Kidney epithelial cell (primary cell): ENCODE measurements at regions not wholly inside any gene's neighbourhood (a gene's known extent, or its start where the extent isn't known, plus 50 kb on each side); places are given as distances from the start of the nearest gene placed in this dataset.

Source experiments
- DNase-seq: peaks from one replicate; pipeline ENCODE4 v3.0.0-alpha.2; 2010; ENCODE audit warnings: low read depth
- H3K27me3 ChIP-seq: 2 replicates; pipeline ENCODE4 v1.6.0; 2011; ENCODE audit warnings: low read length; ENCODE audit not compliant: control insufficient read depth, insufficient read depth
- H3K36me3 ChIP-seq: 2 replicates; pipeline ENCODE4 v1.5.1; 2011; ENCODE audit warnings: low read length; ENCODE audit not compliant: control insufficient read depth, insufficient read depth
- H3K4me3 ChIP-seq: 2 replicates; pipeline ENCODE4 v1.5.1; 2011; ENCODE audit warnings: low read depth, mild to moderate bottlenecking, control low read depth, low read length
- TF ChIP-seq, protein P1 (sequence below): IDR thresholded peaks from 2 replicates; pipeline ENCODE4 v1.5.1; 2011; ENCODE audit warnings: mild to moderate bottlenecking, moderate library complexity, low read length, control low read depth, inconsistent platforms; ENCODE audit not compliant: insufficient read depth, poor library complexity, severe bottlenecking

DNA sequence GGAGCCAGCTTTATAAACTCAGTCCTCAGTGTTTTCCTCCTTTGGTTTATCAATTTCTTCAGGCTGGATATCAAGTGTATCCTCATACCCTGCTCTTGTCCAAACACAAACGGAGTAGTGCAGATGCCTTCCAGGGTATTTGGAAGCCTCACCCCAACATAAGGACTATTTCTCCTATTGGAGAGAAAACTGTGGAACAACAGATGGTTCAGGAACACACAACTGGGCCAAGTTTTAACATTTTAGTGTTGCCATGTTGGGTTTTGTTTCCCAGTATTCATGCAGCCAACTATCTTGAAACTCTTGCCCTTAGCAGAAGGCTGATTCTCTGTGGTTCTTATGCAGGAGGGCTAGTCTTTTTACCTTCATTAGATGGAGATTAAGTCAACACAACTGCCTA lies 398.1 kb downstream of the GABRB3 start:
- Histone ChIP-seq H3K36me3 (no peaks in the 10 kb centered on the region), H3K4me3 (no peak overlapping the region), H3K27me3 (no peaks in the 10 kb centered on the region)
- TF ChIP-seq, protein P1, sequence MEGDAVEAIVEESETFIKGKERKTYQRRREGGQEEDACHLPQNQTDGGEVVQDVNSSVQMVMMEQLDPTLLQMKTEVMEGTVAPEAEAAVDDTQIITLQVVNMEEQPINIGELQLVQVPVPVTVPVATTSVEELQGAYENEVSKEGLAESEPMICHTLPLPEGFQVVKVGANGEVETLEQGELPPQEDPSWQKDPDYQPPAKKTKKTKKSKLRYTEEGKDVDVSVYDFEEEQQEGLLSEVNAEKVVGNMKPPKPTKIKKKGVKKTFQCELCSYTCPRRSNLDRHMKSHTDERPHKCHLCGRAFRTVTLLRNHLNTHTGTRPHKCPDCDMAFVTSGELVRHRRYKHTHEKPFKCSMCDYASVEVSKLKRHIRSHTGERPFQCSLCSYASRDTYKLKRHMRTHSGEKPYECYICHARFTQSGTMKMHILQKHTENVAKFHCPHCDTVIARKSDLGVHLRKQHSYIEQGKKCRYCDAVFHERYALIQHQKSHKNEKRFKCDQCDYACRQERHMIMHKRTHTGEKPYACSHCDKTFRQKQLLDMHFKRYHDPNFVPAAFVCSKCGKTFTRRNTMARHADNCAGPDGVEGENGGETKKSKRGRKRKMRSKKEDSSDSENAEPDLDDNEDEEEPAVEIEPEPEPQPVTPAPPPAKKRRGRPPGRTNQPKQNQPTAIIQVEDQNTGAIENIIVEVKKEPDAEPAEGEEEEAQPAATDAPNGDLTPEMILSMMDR: no peak
- DNase-seq: no peak

DNA sequence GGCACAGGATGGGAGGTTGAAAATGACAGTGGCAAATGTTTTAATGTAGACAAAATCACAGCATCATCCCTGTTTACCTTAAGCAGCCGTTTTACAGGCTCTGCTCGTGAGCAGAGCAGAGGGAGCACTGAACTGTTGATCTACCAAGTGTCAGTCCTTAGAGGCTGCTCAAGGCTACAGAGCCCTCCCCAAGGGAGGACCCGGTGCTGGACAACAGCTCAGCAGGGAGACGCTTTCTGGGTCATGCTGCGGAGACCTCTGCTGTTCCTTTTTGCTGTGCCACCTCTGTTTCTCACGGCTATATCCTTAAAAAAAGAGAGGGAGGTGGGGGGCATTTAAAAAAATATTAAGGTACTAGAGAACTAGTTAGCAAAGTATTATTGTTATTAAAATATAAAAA lies 400.2 kb downstream of the GABRB3 start:
- no peak for DNase-seq
- TF ChIP-seq, protein P1: no peak
- no peak overlapping the region for H3K4me3 ChIP-seq
- no peaks in the 10 kb centered on the region for H3K36me3 ChIP-seq
- H3K27me3 ChIP-seq: no peaks in the 10 kb centered on the region

DNA sequence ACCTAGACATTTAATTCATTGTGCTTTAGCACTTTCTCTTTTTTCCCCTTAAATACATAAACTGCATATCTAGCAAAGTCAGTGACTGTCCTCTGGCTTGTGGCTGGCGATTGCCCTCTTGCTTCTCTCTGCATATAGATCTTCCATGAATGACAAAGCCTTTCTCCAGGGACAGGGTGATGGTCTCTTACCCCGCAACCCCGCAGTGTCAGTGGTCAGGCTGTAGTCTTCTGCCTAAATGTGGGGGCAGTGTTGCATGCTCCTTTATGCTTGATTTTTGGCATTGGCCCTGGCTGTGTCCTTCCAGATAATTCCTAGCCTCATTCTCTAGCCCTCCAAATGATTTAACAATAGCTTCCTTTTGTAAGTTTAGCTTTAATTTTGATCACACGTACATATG lies 407.8 kb downstream of the GABRB3 start:
- no peak for DNase-seq
- no peak overlapping the region for H3K4me3 ChIP-seq
- no peaks in the 10 kb centered on the region for H3K36me3 ChIP-seq
- TF ChIP-seq, protein P1: no peak
- H3K27me3 ChIP-seq: no peaks in the 10 kb centered on the region

DNA sequence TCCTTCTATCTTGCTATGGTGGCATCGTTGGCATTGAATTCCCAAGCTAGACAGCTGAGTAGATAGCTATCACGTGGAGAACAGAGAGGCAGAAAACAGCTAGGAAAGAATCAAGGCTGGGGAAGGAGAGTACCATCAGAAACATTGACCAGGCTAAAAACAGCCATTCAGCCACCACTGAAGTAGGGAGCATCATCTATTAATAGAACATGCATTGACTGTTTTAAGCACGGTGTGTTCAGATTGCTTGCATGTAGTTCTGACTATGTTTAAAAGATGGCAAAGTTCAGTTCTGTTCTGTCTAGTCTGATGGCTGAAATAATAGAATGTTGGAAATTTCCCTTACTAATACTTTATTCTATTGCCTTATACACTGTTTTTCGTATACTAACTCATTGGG lies 413.0 kb downstream of the GABRB3 start:
- DNase-seq: no peak
- no peak overlapping the region for H3K4me3 ChIP-seq
- H3K36me3 ChIP-seq: no peaks in the 10 kb centered on the region
- TF ChIP-seq, protein P1: no peak
- no peaks in the 10 kb centered on the region for H3K27me3 ChIP-seq

DNA sequence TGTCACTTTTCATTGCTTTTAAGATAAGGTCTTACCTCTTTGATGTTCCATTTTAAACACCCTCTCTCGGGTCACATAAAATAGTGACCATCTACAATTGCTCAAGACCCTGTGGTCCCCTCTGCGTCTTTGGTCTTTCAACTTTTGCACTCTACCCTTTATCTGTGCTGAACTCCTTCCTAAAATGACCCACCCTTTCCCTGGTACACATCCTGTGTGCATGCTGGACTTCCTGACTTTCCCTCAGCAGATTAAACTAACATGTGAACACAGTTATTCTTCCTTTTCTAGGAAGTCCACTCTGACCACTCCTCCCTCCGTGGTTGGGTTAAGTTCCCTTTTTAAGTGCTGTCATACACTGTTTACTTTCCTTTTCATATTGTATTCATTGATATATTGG lies 414.2 kb downstream of the GABRB3 start:
- no peaks in the 10 kb centered on the region for H3K36me3 ChIP-seq
- DNase-seq: no peak
- no peaks in the 10 kb centered on the region for H3K27me3 ChIP-seq
- TF ChIP-seq, protein P1: no peak
- no peak overlapping the region for H3K4me3 ChIP-seq

DNA sequence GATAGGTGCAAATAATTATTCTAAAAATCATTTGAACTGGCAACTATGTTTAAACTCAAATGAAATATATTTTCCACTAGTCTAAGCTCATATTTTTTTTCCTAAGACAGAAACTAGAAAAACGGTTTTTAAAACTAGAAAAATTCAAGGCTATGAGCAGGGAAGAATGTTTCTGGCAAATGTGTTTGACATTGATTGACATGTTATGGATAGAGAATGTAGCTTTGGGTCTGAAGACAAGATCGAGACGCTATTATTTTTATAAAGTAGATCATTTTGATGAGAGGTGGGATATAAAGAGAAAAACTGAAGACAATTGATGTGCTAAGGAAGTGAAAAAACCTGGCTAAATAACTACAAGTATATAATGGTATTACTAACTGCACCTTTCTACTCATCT lies 415.2 kb downstream of the GABRB3 start:
- Histone ChIP-seq H3K4me3 (no peak overlapping the region), H3K36me3 (no peaks in the 10 kb centered on the region), H3K27me3 (no peaks in the 10 kb centered on the region)
- TF ChIP-seq, protein P1: no peak
- no peak for DNase-seq
